SK-N-MC (cell line): ENCODE measurements at regions not wholly inside any gene's neighbourhood (a gene's known extent, or its start where the extent isn't known, plus 50 kb on each side); places are given as distances from the start of the nearest gene placed in this dataset.

ENCODE experiments used
- EZH2 ChIP-seq: fragments of 200-600 bp; sonication (generic); IDR thresholded peaks from one replicate; pipeline ENCODE4 v1.6.1; 2017; ENCODE audit warnings: antibody characterized with exemption
- FOXP2 ChIP-seq: optimal IDR thresholded peaks from 2 replicates; pipeline ENCODE3; 2011; ENCODE audit warnings: mild to moderate bottlenecking, moderate library complexity; ENCODE audit not compliant: insufficient read depth; ENCODE audit errors: extremely low read length, control extremely low read depth
- POLR2AphosphoS5 ChIP-seq: IDR thresholded peaks from 2 replicates; pipeline ENCODE4 v1.6.1; 2012; ENCODE audit warnings: mild to moderate bottlenecking, low read depth, low read length, borderline replicate concordance

GRCh38 chr22:19635644-19636043, 78.7 kb upstream of the SEPTIN5 start:
- TF ChIP-seq EZH2 (no peak), POLR2AphosphoS5 (no peak), FOXP2 (no peak)
